Body of pancreas (tissue), 4 donors: ENCODE measurements at regions not wholly inside any gene's neighbourhood (a gene's known extent, or its start where the extent isn't known, plus 50 kb on each side); places are given as distances from the start of the nearest gene placed in this dataset.

Source experiments
- CTCF ChIP-seq, 7 experiments: fragments of 450-650 bp in 4 of 7; fragments of 200-600 bp in 3 of 7; sonication (generic) in 3 of 7; IDR thresholded peaks; one replicate each; pipeline ENCODE4 v1.5.1; 2016 to 2019; ENCODE audit warnings: antibody characterized with exemption in 7 of 7
- POLR2A ChIP-seq, 3 donors: fragments of 450-650 bp; IDR thresholded peaks; one replicate each; pipeline ENCODE4 v1.6.1; 2016; ENCODE audit warnings: antibody characterized with exemption in 3 of 3, mild to moderate bottlenecking in 2 of 3

GRCh38 chr3:34919025-34919424, 720.3 kb upstream of the ARPP21 start:
- TF ChIP-seq POLR2A (IDR thresholded peaks at IDR 0.05) (no peak), CTCF (IDR thresholded peaks at IDR 0.05) (no peak)
